ENCODE measurements at regions not wholly inside any gene's neighbourhood (a gene's known extent, or its start where the extent isn't known, plus 50 kb on each side); places are given as distances from the start of the nearest gene placed in this dataset.

DNA sequence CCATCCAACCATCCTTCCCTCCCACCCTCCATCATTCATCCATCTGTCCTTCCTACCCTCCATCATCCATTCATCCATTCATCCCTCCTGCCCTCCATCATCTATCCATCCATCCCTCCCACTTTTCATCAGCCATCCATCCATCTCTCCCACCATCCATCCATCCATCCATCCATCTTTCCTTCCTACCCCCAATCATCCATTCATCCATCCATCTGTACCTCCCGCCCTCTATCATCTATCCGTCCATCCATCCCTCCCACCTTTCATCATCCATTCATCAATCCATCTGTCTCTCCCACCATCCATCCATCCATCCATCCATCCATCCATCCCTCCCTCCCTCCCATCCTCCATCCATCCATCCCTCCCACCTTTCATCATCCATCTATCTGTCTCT is 968.8 kb downstream of the BRD1 start:
- WGBS, 2 experiments (ENCODE audit: extremely low coverage in 2 of 2, insufficient read length in 1 of 2) = 71 to 100% methylated on average over 2 of the region's 2 CpGs
- Histone ChIP-seq H3K18ac (ENCODE audit: low read depth, low read length) (no peak overlapping the region), H4K8ac (ENCODE audit: low read depth in 2 of 2, low read length in 2 of 2) (no peak overlapping the region), H2BK120ac (ENCODE audit: low read depth, low read length) (no peak overlapping the region), H2BK15ac (ENCODE audit: low read depth, low read length) (no peak overlapping the region), H3K4me1 (ENCODE audit: control insufficient read depth, insufficient read depth, low read length) (no peaks in the 10 kb centered on the region), H3K27ac (ENCODE audit: insufficient read depth, low read length) (no peak overlapping the region), H3K9me3 (ENCODE audit: control insufficient read depth, insufficient read depth, low read length) (peaks cover 48% of the 10 kb centered on the region), H3K4me2 (ENCODE audit: low read depth, low read length) (no peak overlapping the region), H3K14ac (replicated peaks; ENCODE audit: low read depth, low read length) (no peak overlapping the region), H4K91ac (ENCODE audit: insufficient read depth, low read depth, low read length) (no peak overlapping the region), H4K20me1 (ENCODE audit: insufficient read depth, low read length) (no peaks in the 10 kb centered on the region), H3K27me3 (ENCODE audit: control insufficient read depth, insufficient read depth, low read length) (no peaks in the 10 kb centered on the region), H3K79me1 (ENCODE audit: low read depth in 1 of 2, low read length in 2 of 2) (no peaks in the 10 kb centered on the region), H2AFZ (replicated peaks; ENCODE audit: low read length, poor library complexity) (no peak overlapping the region), H3K23ac (ENCODE audit: low read depth, low read length) (no peak overlapping the region), H3K4me3 (ENCODE audit: insufficient read depth, low read depth, low read length) (no peak overlapping the region), H3K56ac (ENCODE audit: extremely low read depth, insufficient read depth, low read length) (no peak overlapping the region), H2AK9ac (replicated peaks; ENCODE audit: low read depth, low read length, poor library complexity) (no peak overlapping the region), H3K36me3 (ENCODE audit: control insufficient read depth, insufficient read depth, low read length) (no peaks in the 10 kb centered on the region), H3K9ac (ENCODE audit: low read depth, low read length) (no peak overlapping the region), H3K4ac (ENCODE audit: low read depth, low read length) (no peak overlapping the region), H3K9me1 (ENCODE audit: insufficient read depth, low read length) (no peaks in the 10 kb centered on the region), H2BK20ac (ENCODE audit: low read depth, low read length) (no peak overlapping the region), H2AK5ac (ENCODE audit: low read depth, low read length) (no peak overlapping the region), H4K5ac (ENCODE audit: low read depth, low read length) (no peak overlapping the region), H2BK5ac (ENCODE audit: low read depth, low read length, poor library complexity, severe bottlenecking) (no peak overlapping the region)
- TF ChIP-seq MAFK (IDR thresholded peaks at IDR 0.05; ENCODE audit: low read depth, low read length) (no peak), FOS (IDR thresholded peaks at IDR 0.05; ENCODE audit: low read depth, low read length) (no peak)
- TF ChIP-seq, protein P1, sequence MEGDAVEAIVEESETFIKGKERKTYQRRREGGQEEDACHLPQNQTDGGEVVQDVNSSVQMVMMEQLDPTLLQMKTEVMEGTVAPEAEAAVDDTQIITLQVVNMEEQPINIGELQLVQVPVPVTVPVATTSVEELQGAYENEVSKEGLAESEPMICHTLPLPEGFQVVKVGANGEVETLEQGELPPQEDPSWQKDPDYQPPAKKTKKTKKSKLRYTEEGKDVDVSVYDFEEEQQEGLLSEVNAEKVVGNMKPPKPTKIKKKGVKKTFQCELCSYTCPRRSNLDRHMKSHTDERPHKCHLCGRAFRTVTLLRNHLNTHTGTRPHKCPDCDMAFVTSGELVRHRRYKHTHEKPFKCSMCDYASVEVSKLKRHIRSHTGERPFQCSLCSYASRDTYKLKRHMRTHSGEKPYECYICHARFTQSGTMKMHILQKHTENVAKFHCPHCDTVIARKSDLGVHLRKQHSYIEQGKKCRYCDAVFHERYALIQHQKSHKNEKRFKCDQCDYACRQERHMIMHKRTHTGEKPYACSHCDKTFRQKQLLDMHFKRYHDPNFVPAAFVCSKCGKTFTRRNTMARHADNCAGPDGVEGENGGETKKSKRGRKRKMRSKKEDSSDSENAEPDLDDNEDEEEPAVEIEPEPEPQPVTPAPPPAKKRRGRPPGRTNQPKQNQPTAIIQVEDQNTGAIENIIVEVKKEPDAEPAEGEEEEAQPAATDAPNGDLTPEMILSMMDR (conservative IDR thresholded peaks at IDR 0.05; ENCODE audit: low read depth, low read length) = no peak
- TF ChIP-seq, protein P2, sequence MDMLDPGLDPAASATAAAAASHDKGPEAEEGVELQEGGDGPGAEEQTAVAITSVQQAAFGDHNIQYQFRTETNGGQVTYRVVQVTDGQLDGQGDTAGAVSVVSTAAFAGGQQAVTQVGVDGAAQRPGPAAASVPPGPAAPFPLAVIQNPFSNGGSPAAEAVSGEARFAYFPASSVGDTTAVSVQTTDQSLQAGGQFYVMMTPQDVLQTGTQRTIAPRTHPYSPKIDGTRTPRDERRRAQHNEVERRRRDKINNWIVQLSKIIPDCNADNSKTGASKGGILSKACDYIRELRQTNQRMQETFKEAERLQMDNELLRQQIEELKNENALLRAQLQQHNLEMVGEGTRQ (IDR thresholded peaks at IDR 0.05; ENCODE audit: low read depth, low read length) = no peak
- intact Hi-C loops (cut with micrococcal nuclease) = no loop called here
- dilution Hi-C loops (cut with HindIII; ENCODE audit: low sequenced_read_pairs, unreplicated experiment) = no loop called here
- CTCF ChIA-PET = no interaction called here
- POLR2A ChIA-PET (ENCODE audit: unreplicated experiment) = no interaction called here
- DNase-seq = no peak
- in situ Hi-C loops (cut with MboI; ENCODE audit: low sequenced_read_pairs) = no loop called here
- no peak for ATAC-seq (ENCODE audit: low read depth)
- BruUV-seq (replicated peaks) = no TSS peak

Measured in IMR-90 (cell line).